ENCODE measurements at regions not wholly inside any gene's neighbourhood (a gene's known extent, or its start where the extent isn't known, plus 50 kb on each side); places are given as distances from the start of the nearest gene placed in this dataset.
A peak's percentile ranks its signal among the peaks of the same experiment; 100 is the strongest.

- DNase-seq (ENCODE audit: low read depth) = no peak
Observed at GRCh38 chr14:56501909-56502530, 77.6 kb upstream of the TMEM260 start.

DNA sequence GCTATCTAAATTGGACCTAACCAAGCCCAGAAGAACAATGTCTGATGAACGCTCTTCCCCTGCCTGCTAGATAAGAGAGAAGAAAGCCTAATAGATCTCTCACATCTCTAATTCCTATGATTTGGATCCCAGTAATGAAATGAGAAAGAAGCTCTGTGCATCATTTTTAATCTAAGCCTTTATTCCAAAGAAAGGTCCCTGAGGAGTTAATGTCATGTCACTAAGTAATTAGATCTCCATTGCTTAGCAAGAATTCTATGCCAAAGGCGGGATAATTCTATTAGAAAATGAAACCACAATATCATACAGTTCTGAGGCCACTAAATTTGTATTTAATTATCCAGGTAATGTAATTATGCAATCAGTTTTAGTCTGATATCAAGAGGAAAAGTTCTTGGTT lies 74.2 kb upstream of the TMEM260 start:
- DNase-seq (ENCODE audit: low read depth) = no peak

GRCh38 chr14:56512521-56512920 lies 67.1 kb upstream of the TMEM260 start:
- DNase-seq (ENCODE audit: low read depth) = no peak

- DNase-seq (ENCODE audit: low read depth) = peak; percentile 9
Observed at GRCh38 chr14:56514663-56515371, 64.8 kb upstream of the TMEM260 start.

GRCh38 chr14:56515739-56516138 lies 63.9 kb upstream of the TMEM260 start:
- no peak for DNase-seq (ENCODE audit: low read depth)

- DNase-seq (ENCODE audit: low read depth) = no peak
Observed at GRCh38 chr14:56522403-56522802, 57.2 kb upstream of the TMEM260 start.

GRCh38 chr14:56524971-56525677 lies 54.5 kb upstream of the TMEM260 start:
- DNase-seq (ENCODE audit: low read depth) = no peak

GRCh38 chr14:56528927-56529326 lies 50.7 kb upstream of the TMEM260 start:
- DNase-seq (ENCODE audit: low read depth) = no peak
